ENCODE measurements at regions not wholly inside any gene's neighbourhood (a gene's known extent, or its start where the extent isn't known, plus 50 kb on each side); places are given as distances from the start of the nearest gene placed in this dataset.
"Not testable (repeated sequence)": the region's sequence is repeated elsewhere in the genome, so short reads cannot be mapped to it uniquely, and the experiment has no call there.

DNA sequence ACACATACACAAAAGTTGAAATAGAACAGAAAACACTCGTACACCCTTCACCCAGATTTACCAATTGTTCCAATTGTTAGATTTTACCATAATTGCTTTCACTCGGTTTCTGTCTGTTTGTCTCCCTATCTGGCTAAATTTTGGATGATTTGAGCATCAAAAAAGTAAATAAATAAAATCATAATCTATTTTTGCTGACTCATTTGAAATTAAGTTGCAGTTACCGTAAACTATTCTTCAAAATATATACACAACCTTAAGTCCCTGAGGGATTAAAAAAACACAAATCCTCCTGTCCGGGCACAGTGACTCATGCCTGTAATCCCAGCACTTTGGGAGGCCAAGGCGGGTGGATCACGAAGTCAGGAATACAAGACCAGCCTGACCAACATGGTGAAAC is 81.3 kb upstream of the SYT9 start:
- Histone ChIP-seq H3K9me3 (ENCODE audit: insufficient read depth, low read length, severe bottlenecking) (no peaks in the 10 kb centered on the region), H3K4me1 (ENCODE audit: insufficient read depth, low read length) (no peaks in the 10 kb centered on the region), H3K4me2 (ENCODE audit: insufficient read depth, low read length) (no peak overlapping the region), H3K79me2 (ENCODE audit: insufficient read depth, low read length) (no peaks in the 10 kb centered on the region), H3K9ac (ENCODE audit: low read depth, low read length) (no peak overlapping the region), H3K36me3 (ENCODE audit: insufficient read depth, low read length) (no peaks in the 10 kb centered on the region), H3K27ac (ENCODE audit: low read length) (no peak overlapping the region), H3K27me3 (ENCODE audit: insufficient read depth, low read length, poor library complexity) (no peaks in the 10 kb centered on the region), H3K4me3 (ENCODE audit: low read depth in 1 of 2, low read length in 2 of 2) (no peak overlapping the region), H2AFZ (ENCODE audit: low read depth, low read length) (no peak overlapping the region), H4K20me1 (ENCODE audit: insufficient read depth, low read length) (no peaks in the 10 kb centered on the region)
- TF ChIP-seq, protein P1, sequence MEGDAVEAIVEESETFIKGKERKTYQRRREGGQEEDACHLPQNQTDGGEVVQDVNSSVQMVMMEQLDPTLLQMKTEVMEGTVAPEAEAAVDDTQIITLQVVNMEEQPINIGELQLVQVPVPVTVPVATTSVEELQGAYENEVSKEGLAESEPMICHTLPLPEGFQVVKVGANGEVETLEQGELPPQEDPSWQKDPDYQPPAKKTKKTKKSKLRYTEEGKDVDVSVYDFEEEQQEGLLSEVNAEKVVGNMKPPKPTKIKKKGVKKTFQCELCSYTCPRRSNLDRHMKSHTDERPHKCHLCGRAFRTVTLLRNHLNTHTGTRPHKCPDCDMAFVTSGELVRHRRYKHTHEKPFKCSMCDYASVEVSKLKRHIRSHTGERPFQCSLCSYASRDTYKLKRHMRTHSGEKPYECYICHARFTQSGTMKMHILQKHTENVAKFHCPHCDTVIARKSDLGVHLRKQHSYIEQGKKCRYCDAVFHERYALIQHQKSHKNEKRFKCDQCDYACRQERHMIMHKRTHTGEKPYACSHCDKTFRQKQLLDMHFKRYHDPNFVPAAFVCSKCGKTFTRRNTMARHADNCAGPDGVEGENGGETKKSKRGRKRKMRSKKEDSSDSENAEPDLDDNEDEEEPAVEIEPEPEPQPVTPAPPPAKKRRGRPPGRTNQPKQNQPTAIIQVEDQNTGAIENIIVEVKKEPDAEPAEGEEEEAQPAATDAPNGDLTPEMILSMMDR (IDR thresholded peaks at IDR 0.05; ENCODE audit: borderline replicate concordance, extremely low read depth, low read length, poor library complexity, severe bottlenecking): no peak
- no peak for TF ChIP-seq EZH2 (IDR thresholded peaks at IDR 0.05; ENCODE audit: borderline replicate concordance, low read depth, low read length, severe bottlenecking)
- ATAC-seq (ENCODE audit: insufficient read depth, low read depth) (no peak), DNase-seq (no peak)

DNA sequence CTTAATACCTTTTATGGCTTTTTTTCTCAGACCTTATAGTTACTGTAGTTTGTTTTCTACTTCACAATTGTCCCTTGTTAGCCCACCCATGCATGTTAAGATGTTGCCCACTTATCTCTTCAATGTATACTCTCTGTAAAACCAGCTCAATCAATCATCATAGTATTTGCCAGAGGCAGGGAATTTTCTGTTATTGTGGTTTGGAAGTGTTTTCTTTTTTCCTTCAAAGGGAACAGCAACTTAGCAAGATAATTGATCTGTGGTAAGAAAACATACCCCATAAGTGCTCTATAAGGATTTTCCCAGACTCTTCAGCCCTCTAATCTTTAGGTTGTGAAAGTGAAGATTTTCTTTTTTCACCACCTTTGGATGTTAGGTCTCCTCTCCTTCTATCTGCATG is 76.7 kb upstream of the SYT9 start:
- no peak for DNase-seq
- Histone ChIP-seq H3K27me3 (ENCODE audit: insufficient read depth, low read length, poor library complexity) (no peaks in the 10 kb centered on the region), H3K9ac (ENCODE audit: low read depth, low read length) (no peak overlapping the region), H3K36me3 (ENCODE audit: insufficient read depth, low read length) (no peaks in the 10 kb centered on the region), H4K20me1 (ENCODE audit: insufficient read depth, low read length) (no peaks in the 10 kb centered on the region), H3K79me2 (ENCODE audit: insufficient read depth, low read length) (no peaks in the 10 kb centered on the region), H3K4me2 (ENCODE audit: insufficient read depth, low read length) (no peak overlapping the region), H3K4me1 (ENCODE audit: insufficient read depth, low read length) (no peaks in the 10 kb centered on the region), H3K27ac (ENCODE audit: low read length) (no peak overlapping the region), H2AFZ (ENCODE audit: low read depth, low read length) (no peak overlapping the region), H3K4me3 (ENCODE audit: low read depth in 1 of 2, low read length in 2 of 2) (no peak overlapping the region), H3K9me3 (ENCODE audit: insufficient read depth, low read length, severe bottlenecking) (no peaks in the 10 kb centered on the region)
- no peak for TF ChIP-seq EZH2 (IDR thresholded peaks at IDR 0.05; ENCODE audit: borderline replicate concordance, low read depth, low read length, severe bottlenecking)
- TF ChIP-seq, protein P1 (IDR thresholded peaks at IDR 0.05; ENCODE audit: borderline replicate concordance, extremely low read depth, low read length, poor library complexity, severe bottlenecking): no peak
- ATAC-seq (ENCODE audit: insufficient read depth, low read depth): no peak

DNA sequence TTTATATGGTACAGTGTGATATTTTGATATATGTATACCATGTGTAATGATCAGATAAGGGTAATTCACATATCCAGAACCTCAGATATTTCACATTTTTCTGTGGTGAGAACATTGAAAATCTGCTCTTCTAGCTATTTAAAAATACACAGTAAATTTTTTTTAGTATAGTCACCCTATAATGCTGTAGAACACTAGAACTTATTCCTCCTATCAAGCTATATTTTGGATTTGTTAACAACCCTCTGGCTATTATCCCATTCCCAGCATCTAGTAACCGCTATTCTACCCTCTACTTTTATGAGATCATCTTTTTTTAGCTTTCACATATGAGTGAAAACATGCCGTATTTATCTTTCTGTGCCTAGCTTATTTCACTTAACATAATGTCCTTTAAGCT is 65.5 kb upstream of the SYT9 start:
- no peak for ATAC-seq (ENCODE audit: insufficient read depth, low read depth)
- no peaks in the 10 kb centered on the region for H3K9me3 ChIP-seq (ENCODE audit: insufficient read depth, low read length, severe bottlenecking)
- no peaks in the 10 kb centered on the region for H3K79me2 ChIP-seq (ENCODE audit: insufficient read depth, low read length)
- H3K36me3 ChIP-seq (ENCODE audit: insufficient read depth, low read length): no peaks in the 10 kb centered on the region
- H3K27ac ChIP-seq (ENCODE audit: low read length): no peak overlapping the region
- no peak overlapping the region for H2AFZ ChIP-seq (ENCODE audit: low read depth, low read length)
- TF ChIP-seq, protein P1 (IDR thresholded peaks at IDR 0.05; ENCODE audit: borderline replicate concordance, extremely low read depth, low read length, poor library complexity, severe bottlenecking): no peak
- no peak for TF ChIP-seq EZH2 (IDR thresholded peaks at IDR 0.05; ENCODE audit: borderline replicate concordance, low read depth, low read length, severe bottlenecking)
- no peak overlapping the region for H3K4me3 ChIP-seq (ENCODE audit: low read depth in 1 of 2, low read length in 2 of 2)
- H3K27me3 ChIP-seq (ENCODE audit: insufficient read depth, low read length, poor library complexity): no peaks in the 10 kb centered on the region
- DNase-seq: no peak
- no peak overlapping the region for H3K9ac ChIP-seq (ENCODE audit: low read depth, low read length)
- H4K20me1 ChIP-seq (ENCODE audit: insufficient read depth, low read length): no peaks in the 10 kb centered on the region
- no peaks in the 10 kb centered on the region for H3K4me1 ChIP-seq (ENCODE audit: insufficient read depth, low read length)
- H3K4me2 ChIP-seq (ENCODE audit: insufficient read depth, low read length): no peak overlapping the region

DNA sequence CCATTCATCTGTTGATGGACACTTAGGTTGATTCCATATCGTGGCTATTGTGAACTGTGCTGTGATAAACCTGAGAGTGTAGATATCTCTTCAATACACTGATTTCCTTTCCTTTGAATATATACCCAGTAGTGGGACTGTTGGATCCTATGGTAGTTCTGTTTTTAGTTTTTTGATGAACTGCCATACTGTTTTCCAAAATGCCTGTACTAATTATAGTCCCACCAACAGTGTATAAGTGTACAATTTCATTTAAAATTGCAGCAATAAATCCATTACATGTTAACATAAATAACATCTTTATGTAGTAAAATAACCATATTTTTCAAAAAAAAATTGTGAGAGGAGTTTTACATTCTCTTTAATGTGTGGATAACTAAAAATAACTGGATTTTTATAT is 65.0 kb upstream of the SYT9 start:
- DNase-seq (no peak), ATAC-seq (ENCODE audit: insufficient read depth, low read depth) (no peak)
- no peaks in the 10 kb centered on the region for H3K4me1 ChIP-seq (ENCODE audit: insufficient read depth, low read length)
- no peak overlapping the region for H3K4me3 ChIP-seq (ENCODE audit: low read depth in 1 of 2, low read length in 2 of 2)
- H2AFZ ChIP-seq (ENCODE audit: low read depth, low read length): no peak overlapping the region
- TF ChIP-seq EZH2 (IDR thresholded peaks at IDR 0.05; ENCODE audit: borderline replicate concordance, low read depth, low read length, severe bottlenecking): no peak
- TF ChIP-seq, protein P1 (IDR thresholded peaks at IDR 0.05; ENCODE audit: borderline replicate concordance, extremely low read depth, low read length, poor library complexity, severe bottlenecking): no peak
- no peak overlapping the region for H3K9ac ChIP-seq (ENCODE audit: low read depth, low read length)
- no peaks in the 10 kb centered on the region for H3K9me3 ChIP-seq (ENCODE audit: insufficient read depth, low read length, severe bottlenecking)
- no peak overlapping the region for H3K4me2 ChIP-seq (ENCODE audit: insufficient read depth, low read length)
- no peaks in the 10 kb centered on the region for H3K36me3 ChIP-seq (ENCODE audit: insufficient read depth, low read length)
- H4K20me1 ChIP-seq (ENCODE audit: insufficient read depth, low read length): no peaks in the 10 kb centered on the region
- no peak overlapping the region for H3K27ac ChIP-seq (ENCODE audit: low read length)
- H3K27me3 ChIP-seq (ENCODE audit: insufficient read depth, low read length, poor library complexity): no peaks in the 10 kb centered on the region
- H3K79me2 ChIP-seq (ENCODE audit: insufficient read depth, low read length): no peaks in the 10 kb centered on the region

DNA sequence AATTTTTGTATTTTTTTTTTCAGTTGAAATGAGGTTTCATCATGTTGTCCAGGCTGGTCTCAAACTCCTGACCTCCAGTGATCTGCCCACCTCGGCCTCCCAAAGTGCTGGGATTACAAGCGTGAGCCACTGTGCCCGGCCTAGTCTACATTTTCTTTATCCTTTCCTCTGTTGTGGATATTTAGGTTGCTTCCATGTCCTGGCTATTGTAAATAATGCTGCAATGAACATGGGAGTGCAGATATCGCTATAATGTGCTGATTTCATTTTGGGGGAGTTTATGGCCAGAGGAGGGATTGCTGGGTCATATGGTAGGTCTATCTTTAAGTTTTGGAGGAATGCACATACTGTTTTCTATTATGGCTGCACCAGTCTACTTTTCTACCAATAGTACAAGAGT is 58.9 kb upstream of the SYT9 start:
- not testable (repeated sequence) for H3K4me3 ChIP-seq (ENCODE audit: low read depth in 1 of 2, low read length in 2 of 2); H3K4me2 ChIP-seq (ENCODE audit: insufficient read depth, low read length); H3K9me3 ChIP-seq (ENCODE audit: insufficient read depth, low read length, severe bottlenecking); H4K20me1 ChIP-seq (ENCODE audit: insufficient read depth, low read length); H3K27ac ChIP-seq (ENCODE audit: low read length); DNase-seq; H3K4me1 ChIP-seq (ENCODE audit: insufficient read depth, low read length); H3K79me2 ChIP-seq (ENCODE audit: insufficient read depth, low read length); H3K9ac ChIP-seq (ENCODE audit: low read depth, low read length); ATAC-seq (ENCODE audit: insufficient read depth, low read depth); H2AFZ ChIP-seq (ENCODE audit: low read depth, low read length); H3K36me3 ChIP-seq (ENCODE audit: insufficient read depth, low read length); H3K27me3 ChIP-seq (ENCODE audit: insufficient read depth, low read length, poor library complexity)
